Retina (tissue), 1 donor: ENCODE measurements at regions not wholly inside any gene's neighbourhood (a gene's known extent, or its start where the extent isn't known, plus 50 kb on each side); places are given as distances from the start of the nearest gene placed in this dataset.
"Not testable (repeated sequence)": the region's sequence is repeated elsewhere in the genome, so short reads cannot be mapped to it uniquely, and the experiment has no call there.

Experiments
- DNase-seq: peaks from one replicate; pipeline ENCODE4 v3.0.0-alpha.2; 2016

DNA sequence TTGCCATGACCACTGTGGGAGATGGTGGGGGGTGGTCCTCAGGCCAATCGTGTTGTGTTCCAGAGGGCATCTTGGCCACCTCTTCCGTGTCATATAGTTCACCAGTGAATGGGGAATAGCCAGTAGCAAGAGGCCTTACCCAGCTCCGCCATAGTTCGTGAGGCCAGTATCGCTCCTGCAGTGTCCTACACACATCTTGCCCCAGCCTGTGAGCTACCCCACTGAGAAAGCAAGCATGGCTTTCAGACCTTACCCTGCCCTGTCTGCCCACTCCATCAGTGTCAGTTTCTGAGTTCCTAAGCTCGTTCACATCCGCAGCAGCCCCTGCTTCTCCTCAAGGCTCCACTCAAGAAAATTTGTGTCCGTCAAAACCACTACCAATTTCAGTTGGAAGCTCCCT lies 586.0 kb upstream of the PABPC5 start:
- not testable (repeated sequence) for DNase-seq

DNA sequence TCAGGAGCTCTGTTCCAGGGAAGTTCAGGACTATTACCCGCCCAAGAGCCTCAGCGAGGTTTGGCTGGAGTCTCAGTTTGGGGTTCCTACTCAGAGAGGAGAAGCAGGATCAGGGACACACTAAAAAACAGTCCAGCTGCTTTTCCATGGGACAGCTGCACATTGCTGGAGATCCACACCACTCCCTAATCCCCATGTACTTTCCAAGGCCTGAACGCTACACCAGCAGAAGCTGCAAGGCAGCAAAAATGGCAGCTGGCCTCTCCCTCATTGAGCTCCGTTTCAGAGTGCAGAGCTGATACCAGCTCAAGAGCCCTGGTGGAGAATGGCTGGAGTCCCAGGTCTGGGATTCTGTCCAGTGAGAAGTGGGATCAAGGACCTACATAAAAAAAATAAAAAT lies 551.2 kb upstream of the PABPC5 start:
- no peak for DNase-seq

DNA sequence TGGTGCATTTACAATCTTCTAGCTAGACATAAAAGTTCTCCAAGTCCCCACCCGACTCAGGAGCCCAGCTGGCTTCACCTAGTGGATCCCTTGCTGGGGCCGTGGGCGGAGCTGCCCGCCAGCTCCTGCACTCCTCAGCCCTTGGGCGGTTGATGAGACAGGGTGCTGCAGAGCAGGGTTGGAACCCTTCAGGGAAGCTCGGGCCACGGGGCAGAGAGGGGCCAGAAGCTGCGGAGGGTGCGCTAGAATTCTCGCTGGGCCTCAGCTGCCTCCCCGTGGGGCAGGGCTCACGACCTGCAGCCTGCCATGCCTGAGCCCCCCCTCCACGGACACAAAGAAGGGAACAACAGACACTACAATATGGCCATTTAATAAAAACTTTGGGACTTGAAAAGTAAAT lies 519.8 kb upstream of the PABPC5 start:
- not testable (repeated sequence) for DNase-seq

DNA sequence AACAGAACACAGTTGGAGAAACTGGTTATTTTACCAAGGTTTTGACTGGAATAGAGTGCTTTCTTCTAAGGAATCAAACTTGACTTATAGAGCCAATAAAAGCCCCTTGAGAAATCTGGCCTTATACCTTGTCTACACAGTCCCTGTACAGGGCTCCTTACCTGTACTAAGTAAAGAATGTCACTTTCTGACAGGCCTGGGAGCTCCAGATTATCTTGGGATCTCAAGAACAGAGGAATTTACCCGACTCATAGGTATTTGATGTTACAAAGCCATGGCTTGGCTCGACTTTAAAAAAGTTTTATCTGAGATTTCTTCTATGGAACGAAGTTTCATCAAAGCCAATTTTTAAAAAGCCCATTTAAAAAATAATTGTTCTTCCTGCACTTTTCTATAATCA lies 487.8 kb upstream of the PABPC5 start:
- DNase-seq = not testable (repeated sequence)

DNA sequence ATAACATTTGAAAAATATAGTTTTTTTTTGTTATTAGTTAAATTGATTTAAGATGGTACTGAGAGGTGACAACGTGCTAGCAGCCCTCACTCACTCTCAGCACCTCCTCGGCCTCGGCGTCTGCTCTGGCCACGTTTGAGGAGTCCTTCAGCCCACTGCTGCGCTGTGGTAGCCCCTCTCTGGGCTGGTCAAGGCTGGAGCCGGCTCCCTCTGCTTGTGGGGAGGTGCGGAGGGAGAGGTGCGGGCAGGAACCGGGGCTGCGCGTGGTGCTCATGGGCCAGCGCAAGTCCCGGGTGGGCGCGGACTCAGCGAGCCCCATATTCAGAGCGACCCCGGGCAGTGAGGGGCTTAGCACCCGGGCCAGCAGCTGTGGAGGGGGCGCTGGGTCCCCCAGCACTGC lies 439.4 kb upstream of the PABPC5 start:
- not testable (repeated sequence) for DNase-seq

DNA sequence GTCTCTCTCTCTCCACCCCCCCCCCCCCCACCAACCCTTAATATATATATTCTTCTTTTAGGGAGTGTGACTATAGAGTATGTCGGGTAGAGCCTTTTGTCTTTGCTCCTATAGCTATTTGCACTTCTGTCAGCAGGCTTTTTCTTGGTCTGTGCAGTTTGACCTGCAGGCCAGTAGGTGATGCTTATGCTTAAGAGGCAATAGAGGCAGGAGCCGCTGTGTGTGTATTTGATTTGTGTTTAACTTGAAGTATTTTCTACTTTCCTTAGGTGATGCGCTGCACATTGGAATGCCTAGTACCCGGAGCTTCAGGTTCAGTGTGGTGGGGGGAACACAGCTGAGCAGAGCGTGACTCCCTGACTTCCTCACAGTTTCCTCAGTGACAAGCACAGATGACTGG lies 416.5 kb upstream of the PABPC5 start:
- not testable (repeated sequence) for DNase-seq

DNA sequence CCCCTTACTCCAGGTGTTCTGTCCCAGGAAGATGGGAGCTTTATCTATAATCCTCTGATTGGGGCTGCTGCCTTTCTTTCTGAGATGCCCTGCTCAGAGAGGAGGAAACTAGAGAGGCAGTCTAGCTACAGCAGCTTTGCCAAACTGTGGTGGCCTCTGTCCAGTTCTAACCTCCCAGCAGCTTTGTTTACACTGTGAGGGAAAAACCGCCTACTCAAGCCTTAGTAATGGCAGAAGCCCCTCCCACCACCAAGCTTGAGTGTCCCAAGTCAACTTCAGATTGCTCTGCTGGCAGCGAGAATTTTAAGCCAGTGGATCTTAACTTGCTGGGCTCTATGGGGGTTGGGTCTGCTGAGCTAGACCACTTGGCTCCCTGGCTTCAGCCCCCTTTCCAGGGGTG lies 394.9 kb upstream of the PABPC5 start:
- no peak for DNase-seq

DNA sequence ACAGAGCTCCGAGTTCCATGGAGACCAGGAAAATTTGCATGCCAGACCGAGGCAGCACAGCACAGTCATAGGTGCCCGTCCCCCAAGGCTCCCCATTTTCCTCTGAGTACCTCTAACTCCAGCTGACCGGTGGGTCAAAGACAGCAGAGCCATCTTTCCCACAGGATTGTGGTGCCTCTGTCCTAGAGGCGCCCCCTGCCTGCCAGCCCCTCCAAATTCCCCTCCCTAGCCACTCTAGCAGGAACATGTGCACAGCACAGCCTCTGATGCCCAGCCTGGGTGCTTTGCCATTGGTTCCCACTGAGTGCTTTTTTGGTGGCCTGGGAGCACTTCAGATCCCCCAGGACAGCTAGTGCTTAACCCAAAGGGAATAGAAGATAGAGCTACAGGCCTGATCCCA lies 368.5 kb upstream of the PABPC5 start:
- DNase-seq = no peak

DNA sequence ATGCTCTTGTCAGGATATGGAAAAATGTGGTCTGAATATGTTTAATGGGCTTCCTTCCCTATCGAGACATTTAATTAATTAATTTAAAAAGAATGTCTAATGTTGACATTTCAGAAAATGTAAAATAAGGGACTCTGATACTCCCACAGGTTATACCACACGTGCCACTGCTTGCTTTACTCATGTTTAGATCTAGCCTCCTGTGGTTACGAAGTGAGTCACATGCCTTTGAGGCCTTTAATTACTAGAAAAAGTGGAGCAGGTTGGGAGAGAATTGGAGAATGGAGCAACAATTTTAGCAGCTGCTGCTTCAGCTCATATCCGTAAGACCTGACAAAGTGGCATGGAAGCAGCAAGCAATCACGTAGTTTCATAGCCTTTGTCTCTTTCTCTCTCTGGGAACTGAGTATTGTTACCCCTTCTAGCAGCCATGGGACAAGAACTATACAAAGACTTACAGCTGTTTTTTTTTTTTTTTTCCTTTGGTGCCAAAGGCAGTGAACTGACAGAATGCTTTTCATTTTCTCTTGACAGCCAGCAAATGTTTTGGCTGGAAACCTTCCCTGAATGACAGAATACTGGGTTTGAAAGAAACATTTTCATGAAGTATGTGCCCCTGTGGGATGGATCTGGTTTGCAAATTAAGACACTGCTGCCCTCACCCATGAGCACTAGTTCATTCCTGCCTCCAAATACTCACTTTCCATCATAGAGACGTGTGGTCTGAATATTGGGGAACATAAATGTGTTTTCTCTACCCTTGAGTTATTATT lies 355.1 kb upstream of the PABPC5 start:
- peak; percentile 1 for DNase-seq

DNA sequence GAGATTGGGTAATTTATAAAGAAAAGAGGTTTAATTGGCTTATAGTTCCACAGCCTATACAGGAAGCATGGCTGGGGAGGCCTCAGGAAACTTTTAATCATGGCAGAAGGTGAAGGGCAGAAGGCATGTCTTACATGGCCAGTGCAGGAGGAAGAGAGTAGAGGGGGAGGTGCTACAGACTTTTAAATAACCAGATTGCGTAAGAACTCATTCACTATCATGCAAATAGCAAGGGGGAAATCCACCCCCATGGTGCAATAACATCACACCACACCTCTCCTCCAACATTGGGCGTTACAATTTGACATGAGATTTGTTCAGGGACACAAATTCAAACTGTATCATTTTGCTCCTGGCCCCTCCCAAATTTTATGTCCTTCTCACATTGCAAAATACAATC lies 353.8 kb upstream of the PABPC5 start:
- no peak for DNase-seq

DNA sequence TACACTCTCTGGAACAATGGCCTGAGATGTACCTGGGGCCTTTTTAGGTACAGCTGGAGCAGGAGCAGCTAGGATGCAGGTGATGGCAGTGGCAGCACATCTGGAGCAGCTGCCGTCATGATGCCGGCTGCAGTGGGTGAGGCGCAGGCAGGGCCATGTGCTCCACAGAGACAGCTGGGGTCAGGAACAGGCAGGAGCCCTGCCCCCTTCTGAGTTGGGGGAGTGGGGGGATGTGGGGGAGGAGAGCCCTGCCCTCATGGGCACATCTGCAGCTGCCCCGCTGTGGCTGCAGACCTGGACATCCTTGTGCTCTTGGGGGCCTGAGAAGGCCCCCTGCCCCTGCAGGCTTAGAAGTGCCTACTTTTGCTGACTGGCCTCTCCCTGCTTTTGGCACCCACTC lies 352.8 kb upstream of the PABPC5 start:
- DNase-seq = no peak

DNA sequence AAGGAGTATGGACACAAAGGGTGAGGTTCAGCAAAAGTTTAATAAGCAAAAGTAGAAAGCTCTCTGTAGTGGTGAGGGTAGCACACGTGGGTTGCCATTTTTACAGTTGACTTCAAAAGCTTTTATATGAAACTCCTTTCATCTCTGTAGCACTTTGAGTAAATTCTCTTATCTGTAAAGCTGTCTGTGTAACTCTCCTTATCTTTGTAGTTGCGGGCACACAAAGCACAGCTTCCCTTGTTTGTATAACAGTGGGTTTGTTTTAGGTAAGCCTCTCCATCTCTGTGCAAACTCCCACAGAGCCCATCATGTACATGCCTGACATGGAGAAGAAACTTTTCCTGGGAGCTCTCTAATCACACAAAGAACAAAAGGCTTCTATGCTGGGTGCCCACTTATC lies 325.9 kb upstream of the PABPC5 start:
- no peak for DNase-seq

DNA sequence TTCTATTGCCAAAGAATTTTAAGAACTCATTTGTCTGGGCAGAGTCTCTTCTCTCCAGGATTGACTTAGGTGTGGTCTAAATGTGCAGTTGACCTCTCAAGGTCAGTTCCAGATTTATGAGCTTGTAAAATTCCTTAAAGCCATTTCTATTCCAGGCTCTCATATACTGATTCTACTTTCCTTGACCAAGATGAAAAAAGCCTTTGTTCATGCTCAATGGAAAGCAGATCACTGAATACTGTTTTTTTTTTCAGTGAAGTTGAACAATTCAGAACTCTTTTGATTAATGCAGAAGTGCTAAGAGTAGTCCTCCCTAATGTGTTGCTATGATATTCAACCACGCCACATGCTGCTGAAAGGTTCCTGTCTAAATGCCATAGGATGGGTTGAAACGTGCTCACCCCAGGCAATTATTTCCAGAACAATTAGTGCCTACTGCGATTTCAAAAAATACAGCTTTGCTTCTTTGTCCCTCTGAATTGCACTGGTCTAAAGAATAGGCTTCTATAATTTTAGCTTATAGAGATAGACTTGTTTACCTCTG lies 312.4 kb upstream of the PABPC5 start:
- no peak for DNase-seq

DNA sequence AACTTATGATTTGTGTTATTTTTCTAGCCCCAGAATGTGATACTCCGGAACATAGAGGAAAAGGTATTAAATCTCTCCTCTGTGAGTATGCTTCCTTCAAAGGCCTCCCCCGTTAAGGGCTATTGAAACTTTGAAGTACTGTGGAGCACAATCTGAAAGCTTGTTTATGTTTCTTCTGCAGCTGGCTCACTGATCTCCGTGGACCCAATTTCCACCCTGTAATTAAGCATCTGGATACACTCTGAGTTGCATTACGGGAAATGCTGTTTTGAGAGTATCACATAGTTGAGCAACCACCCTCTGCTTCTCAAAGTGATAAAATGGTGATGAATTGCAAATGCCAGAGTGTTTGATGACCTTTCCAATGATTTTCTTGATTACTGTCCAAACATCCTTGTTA lies 296.8 kb upstream of the PABPC5 start:
- DNase-seq = no peak
